T-helper 2 cell treated with Interferon-gamma antibody and Interleukin-4, amounts not matched to agents 5 μg/mL and 100 μg/mL, for 36 hours (primary cell): ENCODE measurements at regions not wholly inside any gene's neighbourhood (a gene's known extent, or its start where the extent isn't known, plus 50 kb on each side); places are given as distances from the start of the nearest gene placed in this dataset.
"Not testable (repeated sequence)": the region's sequence is repeated elsewhere in the genome, so short reads cannot be mapped to it uniquely, and the experiment has no call there.

Experiments used
- DNase-seq: peaks from one replicate; pipeline ENCODE4 v3.0.0; 2021; ENCODE audit warnings: low spot score
- H3K27ac Mint-ChIP-seq: one replicate; pipeline ENCODE4 v1.8.0; 2021; ENCODE audit warnings: mild to moderate bottlenecking, mixed read lengths
- H3K27me3 Mint-ChIP-seq: one replicate; pipeline ENCODE4 v1.8.0; 2021; ENCODE audit warnings: low read depth, mixed read lengths
- H3K36me3 Mint-ChIP-seq: one replicate; pipeline ENCODE4 v1.8.0; 2021; ENCODE audit warnings: low read depth, mixed read lengths
- H3K4me1 Mint-ChIP-seq: one replicate; pipeline ENCODE4 v1.8.0; 2021; ENCODE audit warnings: low read depth, mixed read lengths
- H3K4me3 Mint-ChIP-seq: one replicate; pipeline ENCODE4 v1.8.0; 2022; ENCODE audit warnings: mild to moderate bottlenecking, moderate library complexity, mixed read lengths
- H3K9me3 Mint-ChIP-seq: one replicate; pipeline ENCODE4 v1.8.0; 2021; ENCODE audit warnings: mixed read lengths

GRCh38 chr13:24931450-24932251, 164.3 kb upstream of the PABPC3 start:
- peaks cover 50% of the 10 kb centered on the region for H3K27me3 Mint-ChIP-seq
- peak overlapping the region; percentile 10 for H3K4me3 Mint-ChIP-seq

DNA sequence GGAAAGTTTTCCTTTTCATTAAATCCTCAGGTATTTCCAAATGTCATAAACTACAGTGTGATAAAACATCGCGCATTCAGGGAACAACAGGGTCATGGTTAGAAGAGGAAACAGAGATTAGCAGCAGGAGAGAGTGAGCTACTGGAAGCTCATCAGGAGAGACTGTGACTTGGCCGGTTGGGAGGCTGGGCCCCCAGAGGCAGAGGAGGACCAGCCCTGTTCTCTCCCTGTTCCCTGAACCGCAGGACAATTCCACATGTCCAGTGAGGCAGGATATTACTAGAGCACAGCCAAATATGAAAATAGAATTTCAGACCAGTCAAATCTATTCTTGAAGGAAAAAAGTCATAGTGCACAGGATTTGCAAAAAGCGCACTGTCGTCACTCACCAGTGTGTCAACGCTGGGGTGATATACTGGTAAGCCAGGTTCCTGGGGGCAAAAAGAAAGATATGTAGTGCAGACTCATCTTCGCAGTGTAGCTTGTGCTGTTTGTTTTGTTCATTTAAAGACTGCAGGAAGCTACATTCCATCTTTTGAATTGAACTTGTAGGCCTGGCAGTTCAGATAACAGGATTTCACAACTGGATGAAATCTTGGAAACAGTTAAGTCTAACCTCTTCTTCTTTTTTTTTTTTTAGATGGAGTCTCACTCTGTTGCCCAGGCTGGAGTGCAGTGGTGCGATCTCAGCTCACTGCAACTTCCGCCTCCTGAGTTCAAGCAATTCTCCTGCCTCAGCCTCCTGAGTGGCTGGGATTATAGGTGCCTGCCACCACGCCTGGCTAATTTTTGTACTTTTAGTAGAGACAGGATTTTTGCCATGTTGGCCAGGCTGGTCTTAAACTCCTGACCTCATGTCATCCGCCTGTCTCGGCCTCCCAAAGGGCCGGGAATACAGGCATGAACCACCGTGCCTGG, 162.6 kb upstream of the PABPC3 start:
- H3K27me3 Mint-ChIP-seq: peaks cover 48% of the 10 kb centered on the region
- not testable (repeated sequence) for DNase-seq

More at GRCh38 chr13:24931450-24932251, 164.3 kb upstream of the PABPC3 start:
- peaks cover 2% of the 10 kb centered on the region for H3K4me1 Mint-ChIP-seq
- no peaks in the 10 kb centered on the region for H3K36me3 Mint-ChIP-seq
- no peak overlapping the region for H3K27ac Mint-ChIP-seq
- H3K9me3 Mint-ChIP-seq: no peaks in the 10 kb centered on the region
- no peak for DNase-seq

DNA sequence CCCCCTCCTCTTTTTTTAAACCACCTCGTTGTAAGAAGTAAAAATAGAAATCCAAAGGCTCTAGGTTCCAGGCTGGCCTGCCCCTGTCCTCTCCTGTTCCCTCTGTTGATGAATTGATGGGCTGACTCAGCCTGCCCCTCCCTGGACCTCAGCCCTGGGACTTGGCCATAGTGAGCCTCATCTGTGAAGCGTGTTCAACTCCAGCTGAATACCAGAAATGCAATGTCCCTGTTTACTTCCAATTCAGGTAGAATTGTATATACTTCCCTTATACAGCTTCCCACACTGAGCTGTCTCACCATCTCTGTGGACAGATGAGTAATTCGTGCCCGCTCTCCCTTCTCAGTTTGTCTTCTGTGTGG, 161.9 kb upstream of the PABPC3 start:
- not testable (repeated sequence) for H3K4me3 Mint-ChIP-seq, H3K36me3 Mint-ChIP-seq, H3K27ac Mint-ChIP-seq, H3K9me3 Mint-ChIP-seq, H3K4me1 Mint-ChIP-seq, DNase-seq
- H3K27me3 Mint-ChIP-seq: peaks cover 47% of the 10 kb centered on the region

More for the DNA sequence above, 162.6 kb upstream of the PABPC3 start:
- H3K27ac Mint-ChIP-seq, H3K36me3 Mint-ChIP-seq, H3K4me1 Mint-ChIP-seq, H3K9me3 Mint-ChIP-seq, H3K4me3 Mint-ChIP-seq: not testable (repeated sequence)

GRCh38 chr13:24938966-24939365, 157.0 kb upstream of the PABPC3 start:
- Mint-ChIP-seq H3K9me3 (no peaks in the 10 kb centered on the region), H3K27me3 (peaks cover 5% of the 10 kb centered on the region), H3K27ac (no peak overlapping the region), H3K4me3 (no peak overlapping the region), H3K36me3 (no peaks in the 10 kb centered on the region), H3K4me1 (no peaks in the 10 kb centered on the region)
- DNase-seq: no peak

GRCh38 chr13:24941023-24941713, 154.8 kb upstream of the PABPC3 start:
- DNase-seq, H3K4me1 Mint-ChIP-seq, H3K4me3 Mint-ChIP-seq, H3K27me3 Mint-ChIP-seq, H3K9me3 Mint-ChIP-seq, H3K36me3 Mint-ChIP-seq, H3K27ac Mint-ChIP-seq: not testable (repeated sequence)

DNA sequence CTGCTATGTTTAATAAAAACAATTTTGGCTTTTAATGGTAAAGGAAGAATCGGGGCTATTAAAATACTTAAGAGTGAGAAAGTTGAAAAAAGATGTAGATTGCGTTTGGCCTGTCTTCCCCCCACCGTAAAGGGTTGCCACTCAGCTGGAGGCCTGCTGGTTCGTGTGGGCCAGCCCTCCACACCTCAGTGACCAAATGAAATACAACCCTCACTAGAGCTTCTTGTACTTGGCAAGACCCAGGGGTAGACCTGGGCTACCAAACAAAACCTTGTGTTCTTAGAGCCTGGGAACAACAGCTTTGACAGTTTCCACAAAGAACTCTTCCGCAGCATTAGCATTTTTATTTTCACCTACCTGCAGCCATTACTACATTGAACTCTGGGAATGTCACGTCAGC, 152.8 kb upstream of the PABPC3 start:
- no peak overlapping the region for H3K27ac Mint-ChIP-seq
- peaks cover 13% of the 10 kb centered on the region for H3K27me3 Mint-ChIP-seq
- H3K4me3 Mint-ChIP-seq: no peak overlapping the region
- H3K4me1 Mint-ChIP-seq: no peaks in the 10 kb centered on the region
- H3K9me3 Mint-ChIP-seq: peaks cover 6% of the 10 kb centered on the region
- DNase-seq: no peak
- peaks cover 2% of the 10 kb centered on the region for H3K36me3 Mint-ChIP-seq

DNA sequence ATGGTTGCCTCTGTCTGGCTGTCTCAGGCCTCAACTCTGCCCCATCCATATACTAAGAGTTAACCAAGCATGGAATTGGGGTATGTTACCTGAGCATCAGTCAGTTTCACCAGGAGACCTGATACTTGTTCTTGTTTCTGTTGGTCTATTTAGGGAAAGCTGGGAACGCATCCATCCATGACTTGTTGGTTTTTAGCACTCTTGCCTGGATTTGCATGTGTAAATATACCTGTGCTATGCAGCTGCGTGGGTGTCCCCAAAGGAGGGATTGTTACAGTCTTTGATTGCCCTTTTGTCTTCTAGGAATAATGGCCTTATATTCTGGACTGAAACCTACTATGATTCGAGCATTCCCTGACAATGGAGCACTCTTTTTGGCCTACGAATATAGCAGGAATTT, 151.9 kb upstream of the PABPC3 start:
- H3K4me1 Mint-ChIP-seq, H3K4me3 Mint-ChIP-seq, H3K36me3 Mint-ChIP-seq, H3K9me3 Mint-ChIP-seq, DNase-seq, H3K27ac Mint-ChIP-seq: not testable (repeated sequence)
- peaks cover 13% of the 10 kb centered on the region for H3K27me3 Mint-ChIP-seq

GRCh38 chr13:24948977-24949376, 147.0 kb upstream of the PABPC3 start:
- DNase-seq, H3K4me1 Mint-ChIP-seq, H3K9me3 Mint-ChIP-seq, H3K36me3 Mint-ChIP-seq: not testable (repeated sequence)
- H3K4me3 Mint-ChIP-seq: peak overlapping the region; percentile 45
- peak overlapping the region; percentile 31 for H3K27ac Mint-ChIP-seq
- H3K27me3 Mint-ChIP-seq: peaks cover 20% of the 10 kb centered on the region

GRCh38 chr13:24950611-24951010, 145.3 kb upstream of the PABPC3 start:
- H3K27me3 Mint-ChIP-seq: peaks cover 18% of the 10 kb centered on the region
- H3K27ac Mint-ChIP-seq, H3K36me3 Mint-ChIP-seq, DNase-seq, H3K9me3 Mint-ChIP-seq, H3K4me3 Mint-ChIP-seq, H3K4me1 Mint-ChIP-seq: not testable (repeated sequence)

GRCh38 chr13:24967970-24968369, 128.0 kb upstream of the PABPC3 start:
- H3K27me3 Mint-ChIP-seq, H3K4me1 Mint-ChIP-seq, H3K9me3 Mint-ChIP-seq, H3K36me3 Mint-ChIP-seq, DNase-seq, H3K27ac Mint-ChIP-seq: not testable (repeated sequence)
- peak overlapping the region; percentile 48 for H3K4me3 Mint-ChIP-seq

DNA sequence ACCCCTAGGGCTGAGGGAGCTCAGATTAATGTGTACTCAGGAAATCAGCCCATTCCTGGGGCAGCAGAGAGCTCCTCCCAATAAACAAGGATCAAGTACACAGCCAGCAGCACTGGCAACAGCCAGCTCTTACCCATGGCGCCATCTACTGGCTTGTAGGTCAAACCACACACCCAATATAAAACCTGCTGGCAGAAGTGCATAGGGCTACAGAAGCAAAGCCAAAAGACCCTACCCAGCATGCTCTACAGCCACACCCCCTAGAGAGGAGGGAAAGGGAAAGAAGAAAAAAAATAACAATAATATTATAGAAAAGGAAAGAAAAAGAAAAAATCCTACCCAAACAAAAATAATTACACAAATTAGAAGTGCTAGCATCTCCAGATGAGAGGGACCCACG, 127.5 kb upstream of the PABPC3 start:
- H3K27me3 Mint-ChIP-seq, H3K4me1 Mint-ChIP-seq, H3K36me3 Mint-ChIP-seq, H3K9me3 Mint-ChIP-seq, DNase-seq: not testable (repeated sequence)
- Mint-ChIP-seq H3K27ac (peak overlapping the region; percentile 31), H3K4me3 (peak overlapping the region; percentile 48)

- H3K4me3 Mint-ChIP-seq, H3K36me3 Mint-ChIP-seq, H3K27ac Mint-ChIP-seq, DNase-seq, H3K4me1 Mint-ChIP-seq, H3K9me3 Mint-ChIP-seq: not testable (repeated sequence)
- H3K27me3 Mint-ChIP-seq: peaks cover 21% of the 10 kb centered on the region
Measured at GRCh38 chr13:24973102-24973501, 122.8 kb upstream of the PABPC3 start.

GRCh38 chr13:24981181-24981803, 114.6 kb upstream of the PABPC3 start:
- H3K4me3 Mint-ChIP-seq, DNase-seq, H3K4me1 Mint-ChIP-seq, H3K27ac Mint-ChIP-seq, H3K36me3 Mint-ChIP-seq, H3K9me3 Mint-ChIP-seq: not testable (repeated sequence)
- H3K27me3 Mint-ChIP-seq: peaks cover 31% of the 10 kb centered on the region
